ENCODE measurements at regions not wholly inside any gene's neighbourhood (a gene's known extent, or its start where the extent isn't known, plus 50 kb on each side); places are given as distances from the start of the nearest gene placed in this dataset.

GRCh38 chr2:11976073-11976472 lies 229.6 kb downstream of the LPIN1 start:
- H3K4me3 ChIP-seq: no peak overlapping the region
- H3K27me3 ChIP-seq: no peaks in the 10 kb centered on the region
- TF ChIP-seq EZH2phosphoT487 (IDR thresholded peaks at IDR 0.05): no peak
- TF ChIP-seq EZH2 (IDR thresholded peaks at IDR 0.05): no peak
- no peak for TF ChIP-seq CTCF (IDR thresholded peaks at IDR 0.05)
- no peaks in the 10 kb centered on the region for H3K79me2 ChIP-seq (ENCODE audit: low read depth)
- H3K27ac Mint-ChIP-seq: no peak overlapping the region
- no peaks in the 10 kb centered on the region for H3F3A ChIP-seq (ENCODE audit: low read depth)
- H3K36me3 ChIP-seq: peaks cover 5% of the 10 kb centered on the region
- H3K4me1 ChIP-seq: no peaks in the 10 kb centered on the region
- H3K9me3 ChIP-seq (ENCODE audit: low read depth): peaks cover 7% of the 10 kb centered on the region
- no peak for DNase-seq (ENCODE audit: low spot score)
- peaks cover 3% of the 10 kb centered on the region for H3K4me1 Mint-ChIP-seq
- H3K36me3 Mint-ChIP-seq: peaks cover 2% of the 10 kb centered on the region
- H3K4me2 ChIP-seq: no peak overlapping the region
- no peak overlapping the region for H3K27ac ChIP-seq
- H2AFZ ChIP-seq (replicated peaks): no peak overlapping the region
- no peaks in the 10 kb centered on the region for H4K20me1 ChIP-seq (ENCODE audit: low read depth)
- no peak overlapping the region for H3K9ac ChIP-seq
- peaks cover 5% of the 10 kb centered on the region for H3K27me3 Mint-ChIP-seq (ENCODE audit: insufficient read depth, low read depth)
- peaks cover 44% of the 10 kb centered on the region for H3K9me3 Mint-ChIP-seq
- H3K4me3 Mint-ChIP-seq: no peak overlapping the region

GRCh38 chr2:11977766-11978524 lies 231.5 kb downstream of the LPIN1 start:
- Histone ChIP-seq H3K27me3 (no peaks in the 10 kb centered on the region), H3K9ac (no peak overlapping the region), H3K79me2 (ENCODE audit: low read depth) (no peaks in the 10 kb centered on the region), H4K20me1 (ENCODE audit: low read depth) (no peaks in the 10 kb centered on the region), H3K36me3 (peaks cover 5% of the 10 kb centered on the region), H3K4me1 (no peaks in the 10 kb centered on the region), H3K4me2 (no peak overlapping the region), H3K27ac (no peak overlapping the region), H3F3A (ENCODE audit: low read depth) (no peaks in the 10 kb centered on the region), H3K4me3 (no peak overlapping the region), H3K9me3 (ENCODE audit: low read depth) (peaks cover 7% of the 10 kb centered on the region), H2AFZ (replicated peaks) (no peak overlapping the region)
- peaks cover 2% of the 10 kb centered on the region for H3K36me3 Mint-ChIP-seq
- H3K27me3 Mint-ChIP-seq (ENCODE audit: insufficient read depth, low read depth): peaks cover 6% of the 10 kb centered on the region
- peaks cover 3% of the 10 kb centered on the region for H3K4me1 Mint-ChIP-seq
- DNase-seq (ENCODE audit: low spot score): no peak
- H3K4me3 Mint-ChIP-seq: no peak overlapping the region
- peaks cover 41% of the 10 kb centered on the region for H3K9me3 Mint-ChIP-seq
- TF ChIP-seq EZH2phosphoT487 (IDR thresholded peaks at IDR 0.05) (no peak), CTCF (IDR thresholded peaks at IDR 0.05) (no peak), EZH2 (IDR thresholded peaks at IDR 0.05) (no peak)
- no peak overlapping the region for H3K27ac Mint-ChIP-seq

GRCh38 chr2:11980809-11981208 lies 234.4 kb downstream of the LPIN1 start:
- Histone ChIP-seq H3K36me3 (no peaks in the 10 kb centered on the region), H3K79me2 (ENCODE audit: low read depth) (no peaks in the 10 kb centered on the region), H3K9me3 (ENCODE audit: low read depth) (no peaks in the 10 kb centered on the region), H3F3A (ENCODE audit: low read depth) (no peaks in the 10 kb centered on the region), H2AFZ (replicated peaks) (no peak overlapping the region), H3K9ac (no peak overlapping the region), H3K4me1 (no peaks in the 10 kb centered on the region), H4K20me1 (ENCODE audit: low read depth) (no peaks in the 10 kb centered on the region), H3K27ac (no peak overlapping the region), H3K27me3 (no peaks in the 10 kb centered on the region), H3K4me3 (no peak overlapping the region), H3K4me2 (no peak overlapping the region)
- Mint-ChIP-seq H3K4me3 (no peak overlapping the region), H3K9me3 (peaks cover 19% of the 10 kb centered on the region), H3K27me3 (ENCODE audit: insufficient read depth, low read depth) (peaks cover 9% of the 10 kb centered on the region), H3K27ac (no peak overlapping the region), H3K4me1 (peaks cover 22% of the 10 kb centered on the region), H3K36me3 (no peaks in the 10 kb centered on the region)
- DNase-seq (ENCODE audit: low spot score): no peak
- TF ChIP-seq CTCF (IDR thresholded peaks at IDR 0.05): no peak
- TF ChIP-seq EZH2 (IDR thresholded peaks at IDR 0.05): no peak
- TF ChIP-seq EZH2phosphoT487 (IDR thresholded peaks at IDR 0.05): no peak
